ENCODE measurements at regions not wholly inside any gene's neighbourhood (a gene's known extent, or its start where the extent isn't known, plus 50 kb on each side); places are given as distances from the start of the nearest gene placed in this dataset.

DNA sequence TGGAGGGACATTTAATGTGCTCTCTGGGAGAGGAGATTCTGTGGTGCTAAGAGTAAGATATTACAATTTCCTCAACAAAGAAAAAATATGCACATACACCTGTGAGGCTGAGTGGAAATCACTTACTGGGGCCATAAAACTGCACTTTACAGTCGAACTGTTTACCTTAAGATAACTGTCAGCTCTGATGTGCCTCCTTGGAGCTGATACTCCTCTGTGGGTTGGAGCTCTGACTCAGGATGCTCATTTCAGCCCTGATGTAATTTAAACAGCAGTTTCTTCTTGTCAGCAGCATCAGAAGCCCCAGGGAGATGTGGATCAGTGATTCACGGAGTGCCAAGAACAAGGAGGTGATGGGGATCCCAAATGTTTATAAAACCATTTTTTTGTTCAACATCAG is 241.9 kb upstream of the SFRP2 start:
- no peak overlapping the region for H3K4me3 Mint-ChIP-seq
- Histone ChIP-seq H3K9ac (ENCODE audit: low read length) (no peak overlapping the region), H3K27ac (ENCODE audit: low read length in 2 of 2) (no peak overlapping the region), H4K20me1 (ENCODE audit: control insufficient read depth, insufficient read depth, low read length, poor library complexity, severe bottlenecking) (no peaks in the 10 kb centered on the region), H3K27me3 (replicated peaks in 1 of 4; ENCODE audit: control extremely low read depth in 1 of 4, control insufficient read depth in 3 of 4, insufficient read depth in 4 of 4, low read length in 3 of 4) (peaks cover 0 to 5% (median 0%) of the 10 kb centered on the region in 4 experiments), H3K9me3 (ENCODE audit: control extremely low read depth in 1 of 3, control insufficient read depth in 2 of 3, insufficient read depth in 1 of 3, low read length in 2 of 3) (peaks cover 0 to 6% (median 0%) of the 10 kb centered on the region in 3 donors), H3K4me3 (ENCODE audit: control extremely low read depth in 1 of 5, extremely low read depth in 1 of 5, insufficient read depth in 1 of 5, low read depth in 2 of 5, low read length in 4 of 5) (no peak overlapping the region), H3K36me3 (replicated peaks in 1 of 2; ENCODE audit: control extremely low read depth in 1 of 2, control insufficient read depth in 1 of 2, extremely low read depth in 1 of 2, insufficient read depth in 2 of 2, low read length in 1 of 2) (no peaks in the 10 kb centered on the region), H3K79me2 (ENCODE audit: control insufficient read depth, insufficient read depth, low read length) (no peaks in the 10 kb centered on the region), H3K4me1 (ENCODE audit: control insufficient read depth in 2 of 2, insufficient read depth in 2 of 2, low read length in 2 of 2) (no peaks in the 10 kb centered on the region), H3K4me2 (replicated peaks; ENCODE audit: low read depth, low read length, poor library complexity, severe bottlenecking) (no peak overlapping the region), H2AFZ (ENCODE audit: insufficient read depth, low read depth, low read length, poor library complexity, severe bottlenecking) (no peak overlapping the region)
- POLR2A ChIA-PET, result no interaction called here
- CTCF ChIA-PET, result no interaction called here
- no peak overlapping the region for H3K27ac Mint-ChIP-seq
- no peak for TF ChIP-seq EZH2 (IDR thresholded peaks at IDR 0.05; ENCODE audit: borderline replicate concordance, insufficient read depth, low read depth, low read length, poor library complexity, severe bottlenecking)
- TF ChIP-seq, protein P1, sequence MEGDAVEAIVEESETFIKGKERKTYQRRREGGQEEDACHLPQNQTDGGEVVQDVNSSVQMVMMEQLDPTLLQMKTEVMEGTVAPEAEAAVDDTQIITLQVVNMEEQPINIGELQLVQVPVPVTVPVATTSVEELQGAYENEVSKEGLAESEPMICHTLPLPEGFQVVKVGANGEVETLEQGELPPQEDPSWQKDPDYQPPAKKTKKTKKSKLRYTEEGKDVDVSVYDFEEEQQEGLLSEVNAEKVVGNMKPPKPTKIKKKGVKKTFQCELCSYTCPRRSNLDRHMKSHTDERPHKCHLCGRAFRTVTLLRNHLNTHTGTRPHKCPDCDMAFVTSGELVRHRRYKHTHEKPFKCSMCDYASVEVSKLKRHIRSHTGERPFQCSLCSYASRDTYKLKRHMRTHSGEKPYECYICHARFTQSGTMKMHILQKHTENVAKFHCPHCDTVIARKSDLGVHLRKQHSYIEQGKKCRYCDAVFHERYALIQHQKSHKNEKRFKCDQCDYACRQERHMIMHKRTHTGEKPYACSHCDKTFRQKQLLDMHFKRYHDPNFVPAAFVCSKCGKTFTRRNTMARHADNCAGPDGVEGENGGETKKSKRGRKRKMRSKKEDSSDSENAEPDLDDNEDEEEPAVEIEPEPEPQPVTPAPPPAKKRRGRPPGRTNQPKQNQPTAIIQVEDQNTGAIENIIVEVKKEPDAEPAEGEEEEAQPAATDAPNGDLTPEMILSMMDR (IDR thresholded peaks at IDR 0.05), result no peak
- intact Hi-C loops (cut with micrococcal nuclease), result no loop called here
- peaks cover 2% of the 10 kb centered on the region for H3K27me3 Mint-ChIP-seq
- DNase-seq, result no peak
- no peaks in the 10 kb centered on the region for H3K9me3 Mint-ChIP-seq (ENCODE audit: insufficient read depth)
- WGBS (ENCODE audit: insufficient coverage), result 43% methylated on average over 1 of the region's 2 CpGs
- ATAC-seq (ENCODE audit: low read depth), result no peak
- H3K4me1 Mint-ChIP-seq, result no peaks in the 10 kb centered on the region

DNA sequence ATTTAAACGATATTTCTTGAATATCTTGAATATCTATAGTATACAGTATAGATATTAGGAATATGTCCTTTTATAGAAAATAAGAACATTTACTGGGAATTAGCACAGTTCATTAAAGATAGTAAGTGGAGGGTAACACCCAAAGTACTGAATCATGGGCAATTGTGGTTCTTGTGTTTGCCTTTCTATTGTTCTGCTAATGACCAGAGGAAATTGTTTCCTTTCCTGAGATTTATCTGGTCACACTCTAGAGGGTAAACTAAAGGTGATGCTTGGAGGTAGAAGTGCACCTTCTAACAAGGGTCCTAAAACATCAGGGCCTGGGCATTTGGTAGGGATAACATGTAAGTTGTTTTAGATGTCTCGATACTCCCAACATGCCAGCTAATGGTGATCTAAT is 241.3 kb upstream of the SFRP2 start:
- TF ChIP-seq, protein P1 (IDR thresholded peaks at IDR 0.05), result no peak
- no peak for TF ChIP-seq EZH2 (IDR thresholded peaks at IDR 0.05; ENCODE audit: borderline replicate concordance, insufficient read depth, low read depth, low read length, poor library complexity, severe bottlenecking)
- H3K9me3 Mint-ChIP-seq (ENCODE audit: insufficient read depth), result no peaks in the 10 kb centered on the region
- no peak overlapping the region for H2AFZ ChIP-seq (ENCODE audit: insufficient read depth, low read depth, low read length, poor library complexity, severe bottlenecking)
- no peak overlapping the region for H3K4me3 ChIP-seq (ENCODE audit: control extremely low read depth in 1 of 5, extremely low read depth in 1 of 5, insufficient read depth in 1 of 5, low read depth in 2 of 5, low read length in 4 of 5)
- ATAC-seq (ENCODE audit: low read depth) (no peak), DNase-seq (no peak)
- WGBS (ENCODE audit: insufficient coverage), result no CpG with 5 or more reads among the region's 2 CpGs
- no peaks in the 10 kb centered on the region for H3K4me1 Mint-ChIP-seq
- H3K79me2 ChIP-seq (ENCODE audit: control insufficient read depth, insufficient read depth, low read length), result no peaks in the 10 kb centered on the region
- H3K27ac ChIP-seq (ENCODE audit: low read length in 2 of 2), result no peak overlapping the region
- peaks cover 1% of the 10 kb centered on the region for H3K27me3 Mint-ChIP-seq
- intact Hi-C loops (cut with micrococcal nuclease), result no loop called here
- no peaks in the 10 kb centered on the region for H4K20me1 ChIP-seq (ENCODE audit: control insufficient read depth, insufficient read depth, low read length, poor library complexity, severe bottlenecking)
- H3K4me2 ChIP-seq (replicated peaks; ENCODE audit: low read depth, low read length, poor library complexity, severe bottlenecking), result no peak overlapping the region
- H3K9me3 ChIP-seq (ENCODE audit: control extremely low read depth in 1 of 3, control insufficient read depth in 2 of 3, insufficient read depth in 1 of 3, low read length in 2 of 3), result peaks cover 0 to 6% (median 0%) of the 10 kb centered on the region in 3 donors
- H3K36me3 ChIP-seq (replicated peaks in 1 of 2; ENCODE audit: control extremely low read depth in 1 of 2, control insufficient read depth in 1 of 2, extremely low read depth in 1 of 2, insufficient read depth in 2 of 2, low read length in 1 of 2), result no peaks in the 10 kb centered on the region
- CTCF ChIA-PET, result no interaction called here
- H3K4me3 Mint-ChIP-seq, result no peak overlapping the region
- no peak overlapping the region for H3K27ac Mint-ChIP-seq
- H3K27me3 ChIP-seq (replicated peaks in 1 of 4; ENCODE audit: control extremely low read depth in 1 of 4, control insufficient read depth in 3 of 4, insufficient read depth in 4 of 4, low read length in 3 of 4), result peaks cover 0 to 5% (median 0%) of the 10 kb centered on the region in 4 experiments
- no peak overlapping the region for H3K9ac ChIP-seq (ENCODE audit: low read length)
- H3K4me1 ChIP-seq (ENCODE audit: control insufficient read depth in 2 of 2, insufficient read depth in 2 of 2, low read length in 2 of 2), result no peaks in the 10 kb centered on the region
- POLR2A ChIA-PET, result no interaction called here
